Neuronal stem cell (in vitro differentiated cells): ENCODE measurements at regions not wholly inside any gene's neighbourhood (a gene's known extent, or its start where the extent isn't known, plus 50 kb on each side); places are given as distances from the start of the nearest gene placed in this dataset.

Experiments used
- DNase-seq: peaks from one replicate; pipeline ENCODE4 v3.0.0-alpha.2; 2013; ENCODE audit warnings: low spot score
- H2AFZ ChIP-seq: one replicate; pipeline ENCODE4 v1.6.1; 2013; ENCODE audit warnings: mild to moderate bottlenecking, low read length, inconsistent platforms
- H2AK5ac ChIP-seq: 2 replicates; pipeline ENCODE4 v1.6.1; 2013; ENCODE audit warnings: low read depth, mild to moderate bottlenecking, inconsistent platforms, low read length, moderate library complexity, mixed read lengths
- H2BK120ac ChIP-seq: 2 replicates; pipeline ENCODE4 v1.6.1; 2013; ENCODE audit warnings: low read depth, mild to moderate bottlenecking, inconsistent platforms, low read length, moderate library complexity, mixed read lengths
- H2BK12ac ChIP-seq: one replicate; pipeline ENCODE4 v1.6.1; 2013; ENCODE audit warnings: low read length, inconsistent platforms
- H2BK15ac ChIP-seq: 2 replicates; pipeline ENCODE4 v1.6.1; 2013; ENCODE audit warnings: mild to moderate bottlenecking, low read length, inconsistent platforms, mixed read lengths
- H2BK5ac ChIP-seq: one replicate; pipeline ENCODE4 v1.6.1; 2013; ENCODE audit warnings: inconsistent platforms, mild to moderate bottlenecking, low read length, moderate library complexity
- H3K14ac ChIP-seq: one replicate; pipeline ENCODE4 v1.6.1; 2013; ENCODE audit warnings: low read length, inconsistent platforms
- H3K18ac ChIP-seq: 2 replicates; pipeline ENCODE4 v1.6.1; 2013; ENCODE audit warnings: low read length, inconsistent platforms
- H3K23ac ChIP-seq: 2 replicates; pipeline ENCODE4 v1.6.1; 2013; ENCODE audit warnings: low read depth, mild to moderate bottlenecking, mixed read lengths, low read length, inconsistent platforms; ENCODE audit not compliant: poor library complexity
- H3K27ac ChIP-seq: replicated peaks from 3 replicates; pipeline ENCODE4 v1.5.1; 2013; ENCODE audit warnings: low read length, inconsistent platforms
- H3K27me3 ChIP-seq, 3 experiments: 2 replicates each; pipeline ENCODE4 v1.6.1; 2013; ENCODE audit warnings: low read length in 3 of 3, mild to moderate bottlenecking in 2 of 3, inconsistent platforms in 1 of 3, low read depth in 1 of 3, mixed read lengths in 1 of 3, moderate library complexity in 1 of 3; ENCODE audit not compliant: control insufficient read depth in 3 of 3, insufficient read depth in 3 of 3
- H3K36me3 ChIP-seq, 2 donors: replicated peaks in 1 of 2; 2 replicates each; pipeline ENCODE4 v1.6.1; 2013; ENCODE audit warnings: low read length in 2 of 2; ENCODE audit not compliant: control insufficient read depth in 2 of 2, insufficient read depth in 2 of 2
- H3K4ac ChIP-seq: 2 replicates; pipeline ENCODE4 v1.6.1; 2013; ENCODE audit warnings: inconsistent platforms, mild to moderate bottlenecking, low read length, moderate library complexity
- H3K4me1 ChIP-seq, 2 donors: 1 replicate in 1 of 2; 2 replicates in 1 of 2; pipeline ENCODE4 v1.6.1; 2013; ENCODE audit warnings: low read length in 2 of 2, low read depth in 1 of 2; ENCODE audit not compliant: control insufficient read depth in 2 of 2, insufficient read depth in 1 of 2
- H3K4me2 ChIP-seq: one replicate; pipeline ENCODE4 v1.6.1; 2013; ENCODE audit warnings: mild to moderate bottlenecking, low read length, inconsistent platforms; ENCODE audit not compliant: insufficient read depth, poor library complexity, severe bottlenecking
- H3K4me3 ChIP-seq, 2 donors: 2 replicates each; pipeline ENCODE4 v1.5.1; 2013; ENCODE audit warnings: low read length in 2 of 2, mild to moderate bottlenecking in 2 of 2, inconsistent platforms in 1 of 2, moderate library complexity in 1 of 2
- H3K79me1 ChIP-seq: one replicate; pipeline ENCODE4 v1.6.1; 2013; ENCODE audit warnings: low read depth, mild to moderate bottlenecking, inconsistent platforms, low read length, moderate library complexity
- H3K9ac ChIP-seq: one replicate; pipeline ENCODE4 v1.6.1; 2013; ENCODE audit warnings: mild to moderate bottlenecking, low read depth, low read length, inconsistent platforms; ENCODE audit not compliant: poor library complexity
- H3K9me3 ChIP-seq, 2 donors: replicated peaks in 1 of 2; 2 replicates each; pipeline versions ENCODE3 to v1.6.1; 2013; ENCODE audit warnings: low read length in 2 of 2, mild to moderate bottlenecking in 2 of 2, inconsistent platforms in 1 of 2, low read depth in 1 of 2, mixed read lengths in 1 of 2, moderate library complexity in 1 of 2; ENCODE audit not compliant: control insufficient read depth in 2 of 2, insufficient read depth in 1 of 2
- H4K8ac ChIP-seq: one replicate; pipeline ENCODE4 v1.6.1; 2013; ENCODE audit warnings: low read depth, mild to moderate bottlenecking, inconsistent platforms, low read length, moderate library complexity
- H4K91ac ChIP-seq: one replicate; pipeline ENCODE4 v1.6.1; 2013; ENCODE audit warnings: low read length, low read depth, mild to moderate bottlenecking, inconsistent platforms; ENCODE audit not compliant: poor library complexity
- WGBS, 2 donors: extraction: QIAGEN DNeasy Blood & Tissue Kit; methylation state at CpG; one replicate each; pipeline ENCODE4 v1.1.7; 2013; ENCODE audit warnings: missing lambda C conversion rate in 2 of 2, mixed read lengths in 1 of 2; ENCODE audit not compliant: insufficient read length in 2 of 2, insufficient replicate concordance in 1 of 2; ENCODE audit errors: extremely low coverage in 2 of 2; 5-methylcytosine and 5-hydroxymethylcytosine counted together

- Histone ChIP-seq H3K79me1 (no peaks in the 10 kb centered on the region), H3K4me2 (no peak overlapping the region), H3K18ac (no peak overlapping the region), H2AFZ (no peak overlapping the region), H2BK15ac (no peak overlapping the region), H3K36me3 (no peaks in the 10 kb centered on the region), H2AK5ac (no peak overlapping the region), H3K23ac (no peak overlapping the region), H3K9me3 (peaks cover 0 to 2% of the 10 kb centered on the region in 2 donors), H3K27me3 (no peaks in the 10 kb centered on the region), H2BK5ac (no peak overlapping the region), H2BK120ac (no peak overlapping the region), H3K14ac (no peak overlapping the region), H4K8ac (no peak overlapping the region), H3K4me3 (no peak overlapping the region), H3K4ac (no peak overlapping the region), H3K9ac (no peak overlapping the region), H3K4me1 (peaks cover 2 to 4% of the 10 kb centered on the region in 2 donors), H4K91ac (no peak overlapping the region), H2BK12ac (no peak overlapping the region), H3K27ac (no peak overlapping the region)
- WGBS, 2 donors, result no CpG with 5 or more reads among the region's 7 CpGs
- DNase-seq, result no peak
Measured at GRCh38 chr11:31967404-31968130, 123.3 kb upstream of the RCN1 start.

- no CpG with 5 or more reads among the region's 9 CpGs for WGBS, 2 donors
- no peak for DNase-seq
Measured at GRCh38 chr11:31966846-31967245, 124.0 kb upstream of the RCN1 start.

GRCh38 chr11:31964181-31964580 lies 126.7 kb upstream of the RCN1 start:
- Histone ChIP-seq H3K4me3 (no peak overlapping the region), H3K27ac (no peak overlapping the region), H3K4ac (no peak overlapping the region), H2BK5ac (peak overlapping the region; percentile 19), H2BK15ac (no peak overlapping the region), H4K91ac (no peak overlapping the region), H3K27me3 (no peaks in the 10 kb centered on the region), H3K18ac (no peak overlapping the region), H3K36me3 (no peaks in the 10 kb centered on the region), H3K9me3 (no peaks in the 10 kb centered on the region), H3K4me2 (no peak overlapping the region), H3K4me1 (peaks cover 2 to 4% of the 10 kb centered on the region in 2 donors), H2AK5ac (no peak overlapping the region), H2BK120ac (no peak overlapping the region), H3K23ac (no peak overlapping the region), H2AFZ (no peak overlapping the region), H4K8ac (no peak overlapping the region), H2BK12ac (no peak overlapping the region), H3K14ac (no peak overlapping the region), H3K79me1 (no peaks in the 10 kb centered on the region), H3K9ac (no peak overlapping the region)
- DNase-seq, result no peak
- no CpG with 5 or more reads among the region's 3 CpGs for WGBS, 2 donors

More at GRCh38 chr11:31966846-31967245, 124.0 kb upstream of the RCN1 start:
- Histone ChIP-seq H3K4ac (no peak overlapping the region), H3K4me3 (no peak overlapping the region), H3K18ac (peak overlapping the region; percentile 36), H3K4me1 (peaks cover 2 to 4% of the 10 kb centered on the region in 2 donors), H3K23ac (no peak overlapping the region), H3K27me3 (no peaks in the 10 kb centered on the region), H2BK12ac (no peak overlapping the region), H3K9ac (no peak overlapping the region), H3K27ac (no peak overlapping the region), H3K79me1 (no peaks in the 10 kb centered on the region), H4K91ac (no peak overlapping the region), H2BK5ac (no peak overlapping the region), H2AFZ (peak overlapping the region; percentile 15), H2AK5ac (no peak overlapping the region), H3K9me3 (peaks cover 0 to 2% of the 10 kb centered on the region in 2 donors), H2BK120ac (no peak overlapping the region), H3K14ac (no peak overlapping the region), H4K8ac (no peak overlapping the region), H3K36me3 (no peaks in the 10 kb centered on the region), H2BK15ac (no peak overlapping the region), H3K4me2 (no peak overlapping the region)

GRCh38 chr11:31960126-31960525 lies 130.7 kb upstream of the RCN1 start:
- Histone ChIP-seq H2BK5ac (no peak overlapping the region), H3K27ac (no peak overlapping the region), H2BK12ac (no peak overlapping the region), H3K9ac (no peak overlapping the region), H3K23ac (no peak overlapping the region), H3K4me2 (no peak overlapping the region), H2AFZ (no peak overlapping the region), H3K79me1 (no peaks in the 10 kb centered on the region), H2AK5ac (no peak overlapping the region), H3K14ac (no peak overlapping the region), H3K4me3 (no peak overlapping the region), H3K9me3 (no peaks in the 10 kb centered on the region), H4K8ac (no peak overlapping the region), H3K27me3 (no peaks in the 10 kb centered on the region), H2BK120ac (no peak overlapping the region), H4K91ac (no peak overlapping the region), H3K4me1 (peaks cover 0 to 3% of the 10 kb centered on the region in 2 donors), H3K18ac (no peak overlapping the region), H3K4ac (no peak overlapping the region), H2BK15ac (no peak overlapping the region), H3K36me3 (no peaks in the 10 kb centered on the region)
- no peak for DNase-seq
- WGBS, 2 donors, result no CpG with 5 or more reads among the region's 4 CpGs
